SK-N-SH (cell line): ENCODE measurements at regions not wholly inside any gene's neighbourhood (a gene's known extent, or its start where the extent isn't known, plus 50 kb on each side); places are given as distances from the start of the nearest gene placed in this dataset.

Experiments
- CTCF ChIA-PET: fragments of 300-600, 350-600 bp; formaldehyde crosslinking; extraction: SDS; loops from one replicate; lab custom pipeline; 2021; lab: Yijun Ruan, JAX
- POLR2A ChIA-PET: fragments of 350-600 bp; sonication (Branson Sonifier 250); formaldehyde crosslinking; extraction: SDS; loops from one replicate; lab custom pipeline; 2020; ENCODE audit warnings: antibody characterized with exemption, inconsistent platforms; lab: Yijun Ruan, JAX
- DNase-seq: peaks from one replicate; pipeline ENCODE4 v3.0.0; 2012
- H2AFZ ChIP-seq: fragments of 200-600 bp; sonication (generic); 2 replicates; pipeline ENCODE4 v1.8.1; 2016; ENCODE audit warnings: antibody characterized with exemption, mild to moderate bottlenecking, low read depth
- H3F3A ChIP-seq: fragments of 200-600 bp; sonication (generic); replicated peaks from 2 replicates; pipeline ENCODE3; 2016; ENCODE audit warnings: antibody characterized with exemption, mild to moderate bottlenecking; ENCODE audit not compliant: insufficient read depth
- H3K27ac ChIP-seq, 2 experiments: fragments of 200-500 bp in 1 of 2; fragments of 200-600 bp in 1 of 2; sonication (Bioruptor generic) in 1 of 2; sonication (generic), shearing (Covaris generic) in 1 of 2; 2 replicates each; pipeline versions ENCODE4 v1.5.1 to v1.6.1; 2014 to 2016; ENCODE audit warnings: low read depth in 2 of 2, inconsistent platforms in 1 of 2, low read length in 1 of 2, mild to moderate bottlenecking in 1 of 2, mixed read lengths in 1 of 2
- H3K27me3 ChIP-seq: fragments of 200-600 bp; sonication (generic), shearing (Covaris generic); 2 replicates; pipeline ENCODE4 v1.6.1; 2016; ENCODE audit warnings: mixed run types; ENCODE audit not compliant: insufficient read depth
- H3K36me3 ChIP-seq, 2 experiments: fragments of 200-500 bp in 1 of 2; fragments of 200-600 bp in 1 of 2; sonication (Bioruptor generic) in 1 of 2; sonication (generic) in 1 of 2; replicated peaks in 1 of 2; 2 replicates each; pipeline versions ENCODE3 to v1.5.1; 2014 to 2016; ENCODE audit warnings: low read length in 1 of 2, mild to moderate bottlenecking in 1 of 2; ENCODE audit not compliant: insufficient read depth in 2 of 2, control insufficient read depth in 1 of 2
- H3K4me1 ChIP-seq, 2 experiments: fragments of 200-500 bp in 1 of 2; fragments of 200-600 bp in 1 of 2; sonication (Bioruptor generic) in 1 of 2; sonication (generic), shearing (Covaris generic) in 1 of 2; 2 replicates each; pipeline versions ENCODE4 v1.5.1 to v1.6.1; 2014 to 2016; ENCODE audit warnings: low read depth in 1 of 2, low read length in 1 of 2, mixed run types in 1 of 2; ENCODE audit not compliant: insufficient read depth in 2 of 2, control insufficient read depth in 1 of 2
- H3K4me2 ChIP-seq: fragments of 200-600 bp; sonication (generic), shearing (Covaris generic); 2 replicates; pipeline ENCODE4 v1.6.1; 2017; ENCODE audit warnings: mixed run types
- H3K4me3 ChIP-seq, 2 experiments: fragments of 200-500 bp in 1 of 2; fragments of 200-600 bp in 1 of 2; sonication (Bioruptor generic) in 1 of 2; sonication (generic), shearing (Covaris generic) in 1 of 2; 2 replicates each; pipeline versions ENCODE4 v1.5.1 to v1.8.1; 2014 to 2016; ENCODE audit warnings: low read depth in 2 of 2, inconsistent platforms in 1 of 2, low read length in 1 of 2, mild to moderate bottlenecking in 1 of 2, mixed read lengths in 1 of 2, moderate library complexity in 1 of 2
- H3K79me2 ChIP-seq: fragments of 200-600 bp; sonication (generic); 2 replicates; pipeline ENCODE4 v1.8.1; 2017; ENCODE audit warnings: mild to moderate bottlenecking; ENCODE audit not compliant: insufficient read depth
- H3K9ac ChIP-seq: fragments of 200-600 bp; sonication (generic); 2 replicates; pipeline ENCODE4 v1.6.1; 2017; ENCODE audit warnings: mixed run types
- H3K9me2 ChIP-seq: fragments of 200-600 bp; sonication (generic); 2 replicates; pipeline ENCODE4 v1.6.1; 2017; ENCODE audit warnings: mixed run types
- H3K9me3 ChIP-seq: fragments of 200-600 bp; sonication (generic); 2 replicates; pipeline ENCODE4 v1.6.1; 2017; ENCODE audit warnings: mixed run types, mild to moderate bottlenecking, moderate library complexity
- H4K20me1 ChIP-seq: fragments of 200-600 bp; sonication (generic); 2 replicates; pipeline ENCODE4 v1.6.1; 2017; ENCODE audit warnings: mild to moderate bottlenecking, mixed run types; ENCODE audit not compliant: insufficient read depth
- CHD2 ChIP-seq: fragments of 150-350 bp; IDR thresholded peaks from 2 replicates; pipeline ENCODE4 v1.6.1; 2018; ENCODE audit warnings: low read length; ENCODE audit not compliant: partially characterized antibody
- EP300 ChIP-seq, 2 experiments: IDR thresholded peaks; 2 replicates each; pipeline versions ENCODE4 v1.4.0 to v1.6.1; 2012; ENCODE audit warnings: borderline replicate concordance in 1 of 2, low read depth in 1 of 2, low read length in 1 of 2
- EZH2phosphoT487 ChIP-seq: fragments of 200-600 bp; sonication (generic); IDR thresholded peaks from 2 replicates; pipeline ENCODE4 v1.6.1; 2017; ENCODE audit warnings: low read depth, mixed run types, mild to moderate bottlenecking, antibody characterized with exemption, moderate library complexity, borderline replicate concordance
- FOXM1 ChIP-seq: IDR thresholded peaks from 2 replicates; pipeline ENCODE4 v1.4.0; 2012; ENCODE audit warnings: low read depth, mild to moderate bottlenecking
- GABPA ChIP-seq: IDR thresholded peaks from 2 replicates; pipeline ENCODE4 v1.4.0; 2012; ENCODE audit warnings: low read depth, mild to moderate bottlenecking
- GATA2 ChIP-seq: sonication (generic); formaldehyde crosslinking; IDR thresholded peaks from 2 replicates; pipeline ENCODE4 v1.5.0; 2020; ENCODE audit warnings: mild to moderate bottlenecking, missing genetic modification reagents
- MXI1 ChIP-seq: IDR thresholded peaks from 2 replicates; pipeline ENCODE4 v1.6.1; 2012; ENCODE audit warnings: mild to moderate bottlenecking, low read depth, low read length, improper control_type of control experiment
- NRF1 ChIP-seq: IDR thresholded peaks from 2 replicates; pipeline ENCODE4 v1.6.1; 2012; ENCODE audit warnings: low read depth, mild to moderate bottlenecking, low read length
- RAD21 ChIP-seq: IDR thresholded peaks from 2 replicates; pipeline ENCODE4 v1.6.1; 2012; ENCODE audit warnings: mild to moderate bottlenecking, low read length
- RCOR1 ChIP-seq: fragments of 150-350 bp; IDR thresholded peaks from 2 replicates; pipeline ENCODE4 v1.6.1; 2017; ENCODE audit warnings: antibody characterized with exemption, low read length
- RFX5 ChIP-seq: IDR thresholded peaks from 2 replicates; pipeline ENCODE4 v1.6.1; 2012; ENCODE audit warnings: mild to moderate bottlenecking, improper control_type of control experiment, low read length
- RXRA ChIP-seq: IDR thresholded peaks from 2 replicates; pipeline ENCODE4 v1.4.0; 2012; ENCODE audit warnings: low read depth, mild to moderate bottlenecking, borderline replicate concordance
- SMC3 ChIP-seq: IDR thresholded peaks from 2 replicates; pipeline ENCODE4 v1.6.1; 2012; ENCODE audit warnings: low read depth, low read length, improper control_type of control experiment
- TAF1 ChIP-seq: IDR thresholded peaks from 2 replicates; pipeline ENCODE4 v1.6.1; 2012; ENCODE audit warnings: low read depth, mild to moderate bottlenecking, low read length, moderate library complexity, borderline replicate concordance
- TEAD4 ChIP-seq: IDR thresholded peaks from 2 replicates; pipeline ENCODE4 v1.4.0; 2012; ENCODE audit warnings: mild to moderate bottlenecking, borderline replicate concordance; ENCODE audit not compliant: insufficient read depth
- TF ChIP-seq, protein P1 (sequence below): IDR thresholded peaks from 2 replicates; pipeline ENCODE4 v1.4.0; 2012; ENCODE audit warnings: low read depth, borderline replicate concordance
- TF ChIP-seq, protein P2 (sequence below): IDR thresholded peaks from 2 replicates; pipeline ENCODE4; 2012
- TF ChIP-seq, protein P3 (sequence below): fragments of 200-600 bp; sonication (generic); IDR thresholded peaks from 2 replicates; pipeline ENCODE4 v1.6.1; 2017; ENCODE audit warnings: antibody characterized with exemption, mild to moderate bottlenecking, moderate library complexity
- TF ChIP-seq, protein P4 (sequence below): fragments of 150-350 bp; IDR thresholded peaks from 2 replicates; pipeline ENCODE4 v1.6.1; 2017; ENCODE audit warnings: antibody characterized with exemption, low read length, low read depth, borderline replicate concordance

DNA sequence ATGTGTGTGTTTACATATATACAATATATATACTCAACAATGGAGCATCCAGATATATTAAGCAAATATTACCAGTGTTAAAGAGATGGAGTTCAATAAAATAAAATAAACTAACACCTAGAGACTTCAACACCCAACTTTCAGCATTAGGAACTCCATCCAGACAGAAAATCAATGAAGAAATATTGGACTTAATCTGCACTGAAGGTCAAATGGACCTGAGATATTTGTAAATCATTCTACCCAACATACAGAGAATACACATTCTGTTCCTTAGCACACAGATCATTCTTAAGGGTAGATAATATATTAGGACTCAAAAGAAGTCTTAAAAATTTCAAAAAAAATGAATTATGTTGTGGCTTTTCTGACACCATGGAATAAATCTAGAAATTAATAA lies 832.3 kb upstream of the ADGRB3 start:
- DNase-seq, result no peak
- Histone ChIP-seq H3K9me3 (no peaks in the 10 kb centered on the region), H3F3A (no peaks in the 10 kb centered on the region), H3K27ac (no peak overlapping the region), H3K9ac (no peak overlapping the region), H3K79me2 (no peaks in the 10 kb centered on the region), H3K27me3 (no peaks in the 10 kb centered on the region), H3K4me3 (no peak overlapping the region), H3K4me1 (no peaks in the 10 kb centered on the region), H4K20me1 (no peaks in the 10 kb centered on the region), H3K4me2 (no peak overlapping the region), H3K9me2 (no peaks in the 10 kb centered on the region), H3K36me3 (no peaks in the 10 kb centered on the region), H2AFZ (no peak overlapping the region)
- TF ChIP-seq FOXM1, result no peak
- TF ChIP-seq NRF1, result no peak
- no peak for TF ChIP-seq CHD2
- TF ChIP-seq TAF1, result no peak
- TF ChIP-seq, protein P1, sequence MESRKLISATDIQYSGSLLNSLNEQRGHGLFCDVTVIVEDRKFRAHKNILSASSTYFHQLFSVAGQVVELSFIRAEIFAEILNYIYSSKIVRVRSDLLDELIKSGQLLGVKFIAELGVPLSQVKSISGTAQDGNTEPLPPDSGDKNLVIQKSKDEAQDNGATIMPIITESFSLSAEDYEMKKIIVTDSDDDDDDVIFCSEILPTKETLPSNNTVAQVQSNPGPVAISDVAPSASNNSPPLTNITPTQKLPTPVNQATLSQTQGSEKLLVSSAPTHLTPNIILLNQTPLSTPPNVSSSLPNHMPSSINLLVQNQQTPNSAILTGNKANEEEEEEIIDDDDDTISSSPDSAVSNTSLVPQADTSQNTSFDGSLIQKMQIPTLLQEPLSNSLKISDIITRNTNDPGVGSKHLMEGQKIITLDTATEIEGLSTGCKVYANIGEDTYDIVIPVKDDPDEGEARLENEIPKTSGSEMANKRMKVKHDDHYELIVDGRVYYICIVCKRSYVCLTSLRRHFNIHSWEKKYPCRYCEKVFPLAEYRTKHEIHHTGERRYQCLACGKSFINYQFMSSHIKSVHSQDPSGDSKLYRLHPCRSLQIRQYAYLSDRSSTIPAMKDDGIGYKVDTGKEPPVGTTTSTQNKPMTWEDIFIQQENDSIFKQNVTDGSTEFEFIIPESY, result no peak
- TF ChIP-seq GABPA, result no peak
- TF ChIP-seq, protein P2, sequence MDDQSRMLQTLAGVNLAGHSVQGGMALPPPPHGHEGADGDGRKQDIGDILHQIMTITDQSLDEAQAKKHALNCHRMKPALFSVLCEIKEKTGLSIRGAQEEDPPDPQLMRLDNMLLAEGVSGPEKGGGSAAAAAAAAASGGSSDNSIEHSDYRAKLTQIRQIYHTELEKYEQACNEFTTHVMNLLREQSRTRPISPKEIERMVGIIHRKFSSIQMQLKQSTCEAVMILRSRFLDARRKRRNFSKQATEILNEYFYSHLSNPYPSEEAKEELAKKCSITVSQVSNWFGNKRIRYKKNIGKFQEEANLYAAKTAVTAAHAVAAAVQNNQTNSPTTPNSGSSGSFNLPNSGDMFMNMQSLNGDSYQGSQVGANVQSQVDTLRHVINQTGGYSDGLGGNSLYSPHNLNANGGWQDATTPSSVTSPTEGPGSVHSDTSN, result no peak
- no peak for TF ChIP-seq EZH2phosphoT487
- TF ChIP-seq MXI1, result no peak
- TF ChIP-seq, protein P3, sequence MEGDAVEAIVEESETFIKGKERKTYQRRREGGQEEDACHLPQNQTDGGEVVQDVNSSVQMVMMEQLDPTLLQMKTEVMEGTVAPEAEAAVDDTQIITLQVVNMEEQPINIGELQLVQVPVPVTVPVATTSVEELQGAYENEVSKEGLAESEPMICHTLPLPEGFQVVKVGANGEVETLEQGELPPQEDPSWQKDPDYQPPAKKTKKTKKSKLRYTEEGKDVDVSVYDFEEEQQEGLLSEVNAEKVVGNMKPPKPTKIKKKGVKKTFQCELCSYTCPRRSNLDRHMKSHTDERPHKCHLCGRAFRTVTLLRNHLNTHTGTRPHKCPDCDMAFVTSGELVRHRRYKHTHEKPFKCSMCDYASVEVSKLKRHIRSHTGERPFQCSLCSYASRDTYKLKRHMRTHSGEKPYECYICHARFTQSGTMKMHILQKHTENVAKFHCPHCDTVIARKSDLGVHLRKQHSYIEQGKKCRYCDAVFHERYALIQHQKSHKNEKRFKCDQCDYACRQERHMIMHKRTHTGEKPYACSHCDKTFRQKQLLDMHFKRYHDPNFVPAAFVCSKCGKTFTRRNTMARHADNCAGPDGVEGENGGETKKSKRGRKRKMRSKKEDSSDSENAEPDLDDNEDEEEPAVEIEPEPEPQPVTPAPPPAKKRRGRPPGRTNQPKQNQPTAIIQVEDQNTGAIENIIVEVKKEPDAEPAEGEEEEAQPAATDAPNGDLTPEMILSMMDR, result no peak
- TF ChIP-seq RXRA, result no peak
- no peak for TF ChIP-seq SMC3
- no peak for TF ChIP-seq RFX5
- no peak for TF ChIP-seq RCOR1
- no peak for TF ChIP-seq GATA2
- TF ChIP-seq, protein P4, sequence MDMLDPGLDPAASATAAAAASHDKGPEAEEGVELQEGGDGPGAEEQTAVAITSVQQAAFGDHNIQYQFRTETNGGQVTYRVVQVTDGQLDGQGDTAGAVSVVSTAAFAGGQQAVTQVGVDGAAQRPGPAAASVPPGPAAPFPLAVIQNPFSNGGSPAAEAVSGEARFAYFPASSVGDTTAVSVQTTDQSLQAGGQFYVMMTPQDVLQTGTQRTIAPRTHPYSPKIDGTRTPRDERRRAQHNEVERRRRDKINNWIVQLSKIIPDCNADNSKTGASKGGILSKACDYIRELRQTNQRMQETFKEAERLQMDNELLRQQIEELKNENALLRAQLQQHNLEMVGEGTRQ, result no peak
- no peak for TF ChIP-seq TEAD4
- no peak for TF ChIP-seq RAD21
- no peak for TF ChIP-seq EP300 (IDR thresholded peaks at IDR 0.05; ENCODE audit: borderline replicate concordance in 1 of 2, low read depth in 1 of 2, low read length in 1 of 2)
- POLR2A ChIA-PET, result no interaction called here
- CTCF ChIA-PET, result no interaction called here
